Kidney capillary endothelial cell (primary cell): ENCODE measurements at regions not wholly inside any gene's neighbourhood (a gene's known extent, or its start where the extent isn't known, plus 50 kb on each side); places are given as distances from the start of the nearest gene placed in this dataset.
"Not testable (repeated sequence)": the region's sequence is repeated elsewhere in the genome, so short reads cannot be mapped to it uniquely, and the experiment has no call there.

Experiments
- DNase-seq: peaks from one replicate; pipeline ENCODE4 v3.0.0-alpha.2; 2018; ENCODE audit warnings: low spot score

DNA sequence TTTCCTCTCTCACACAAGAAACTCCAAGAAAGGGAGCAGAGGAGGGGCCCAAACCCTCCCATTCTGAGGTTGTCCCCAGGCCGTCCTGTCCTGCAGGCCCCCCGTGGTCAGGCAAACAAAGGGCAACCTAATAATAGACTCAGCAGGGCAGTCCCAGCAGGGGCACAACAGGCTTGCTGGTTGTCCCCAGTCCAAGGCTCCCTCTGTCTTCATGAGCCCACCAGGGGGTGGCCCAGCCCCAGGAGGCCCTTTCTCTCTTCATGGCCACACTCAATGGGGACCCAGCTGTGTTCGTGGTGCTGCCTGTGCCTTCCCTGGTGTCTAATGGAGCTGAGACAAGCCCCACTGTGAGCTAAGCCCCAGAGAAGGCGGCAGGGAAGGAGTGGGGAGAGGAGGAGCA lies 359.9 kb downstream of the ADGRD1 start:
- DNase-seq: no peak

DNA sequence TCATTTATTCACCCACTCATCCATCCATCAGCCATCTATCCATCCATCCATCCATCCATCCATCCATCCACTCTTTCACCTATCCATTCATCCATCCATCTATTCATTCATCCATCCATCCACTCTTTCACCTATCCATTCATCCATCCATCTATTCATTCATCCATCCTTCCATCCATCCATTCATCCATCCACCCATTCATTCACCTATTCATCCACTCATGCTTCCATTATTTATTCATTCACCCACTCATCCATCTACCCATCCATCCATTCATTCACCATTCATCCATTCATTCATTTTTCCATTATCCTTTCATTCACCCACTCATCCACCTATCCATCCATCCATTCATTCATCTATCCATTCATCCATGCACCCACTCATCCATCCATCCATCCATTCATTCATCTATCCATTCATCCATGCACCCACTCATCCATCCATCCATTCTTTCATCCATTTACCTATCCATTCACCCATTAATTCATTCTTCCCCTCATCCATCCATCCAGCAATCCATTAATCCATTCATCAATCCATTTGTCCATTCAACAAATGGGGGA lies 360.9 kb downstream of the ADGRD1 start:
- no peak for DNase-seq

DNA sequence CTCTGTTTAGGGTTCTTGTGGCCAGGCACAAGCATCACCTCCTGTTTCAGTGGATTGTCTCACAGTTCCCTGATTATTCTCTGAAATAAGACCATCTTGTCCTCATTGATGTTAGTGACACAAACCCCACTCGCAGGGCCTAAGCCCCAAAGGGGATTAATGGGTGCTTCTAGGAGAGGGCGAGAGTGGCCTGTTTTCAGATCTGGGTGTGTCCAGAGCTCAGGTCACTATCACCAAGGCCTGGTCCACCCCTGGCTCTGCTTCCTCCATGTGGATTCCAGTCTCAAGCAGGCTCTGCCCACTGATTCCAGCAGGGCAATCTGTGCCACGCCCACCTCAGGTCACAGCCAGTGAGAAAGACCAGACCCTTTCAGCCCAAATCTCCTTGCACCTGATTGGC lies 361.9 kb downstream of the ADGRD1 start:
- no peak for DNase-seq

DNA sequence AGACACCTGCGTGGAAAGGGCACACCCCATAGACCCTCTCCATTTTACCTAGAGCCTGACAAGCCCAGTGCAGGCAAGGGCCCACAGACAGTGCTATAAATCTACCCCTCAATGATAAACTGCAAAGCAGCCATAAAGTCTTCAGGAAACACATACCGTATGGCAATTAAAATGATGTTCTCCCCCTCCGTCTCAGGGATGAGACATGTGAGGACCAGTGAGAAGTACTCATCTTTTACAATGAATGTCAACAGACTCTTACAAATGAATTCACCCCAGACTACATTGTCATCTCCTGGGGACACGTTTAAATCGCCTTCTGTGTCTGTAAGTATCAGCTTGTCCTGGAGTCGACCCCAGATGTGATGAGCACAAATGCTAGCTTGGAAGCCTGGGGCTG lies 362.7 kb downstream of the ADGRD1 start:
- DNase-seq: no peak

DNA sequence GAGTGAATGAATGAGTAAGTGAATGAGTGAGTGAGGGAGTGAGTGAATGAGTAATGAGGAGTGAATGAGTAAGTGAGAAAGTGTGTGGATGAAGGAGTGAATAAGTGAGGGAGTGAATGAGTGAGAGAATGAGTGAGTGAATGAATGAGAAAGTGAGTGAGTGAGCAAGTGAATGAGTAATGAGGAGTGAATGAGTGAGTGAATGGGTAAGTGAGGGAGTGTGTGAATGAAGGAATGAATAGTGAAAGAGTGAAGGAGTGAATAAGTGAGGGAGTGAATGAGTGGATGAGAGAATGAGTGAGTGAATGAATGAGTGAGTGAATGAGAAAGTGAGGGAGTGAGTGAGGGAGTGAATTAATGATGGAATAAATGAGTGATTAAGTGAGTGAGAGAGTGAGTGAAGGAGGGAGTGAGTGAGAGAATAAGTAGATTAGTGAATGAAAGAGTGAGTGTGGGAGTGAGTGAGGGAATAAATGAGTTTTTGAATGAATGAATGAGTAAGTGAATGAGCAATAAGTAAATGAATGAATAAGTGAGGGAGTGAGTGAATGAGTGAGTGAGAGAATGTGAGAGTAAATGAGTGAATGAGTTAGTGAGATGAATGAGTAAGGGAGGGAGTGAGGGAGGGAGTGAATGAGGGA lies 364.5 kb downstream of the ADGRD1 start:
- no peak for DNase-seq

DNA sequence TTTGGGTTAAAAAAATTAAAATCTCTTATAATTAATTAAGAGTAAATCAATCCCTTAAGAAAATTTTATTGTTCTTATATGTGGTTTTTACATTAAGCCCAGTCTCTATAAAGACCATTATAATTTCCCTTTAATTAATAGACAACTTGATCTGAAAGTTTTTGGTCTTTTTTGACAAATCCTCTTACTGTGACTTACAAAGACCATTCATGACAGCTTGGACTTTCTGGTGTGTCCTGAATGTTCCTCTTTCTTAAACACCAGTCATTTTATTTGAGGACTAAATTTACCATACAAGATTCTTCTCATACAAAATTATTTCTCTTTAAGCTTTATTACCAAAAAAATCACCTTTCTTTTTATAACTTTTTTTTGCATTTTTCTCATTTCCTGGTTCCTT lies 368.3 kb downstream of the ADGRD1 start:
- no peak for DNase-seq

DNA sequence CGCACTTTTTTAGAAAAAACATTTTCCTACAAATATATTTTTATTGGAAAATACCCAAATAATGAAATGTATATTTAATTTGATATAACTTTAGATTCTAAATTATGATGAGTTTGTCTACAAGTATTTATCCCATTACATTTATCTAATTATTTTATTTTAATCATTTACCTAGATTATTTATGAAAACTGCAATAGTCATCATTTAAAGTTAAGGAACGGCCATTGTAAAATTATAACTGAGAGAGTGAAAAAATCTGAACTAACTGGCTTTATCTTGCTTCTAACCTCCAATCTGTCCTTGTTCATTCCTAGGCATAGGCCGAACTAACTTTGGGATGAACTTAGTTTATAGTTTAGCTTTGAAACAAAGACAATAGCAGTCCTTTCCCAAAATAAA lies 368.8 kb downstream of the ADGRD1 start:
- DNase-seq: not testable (repeated sequence)

DNA sequence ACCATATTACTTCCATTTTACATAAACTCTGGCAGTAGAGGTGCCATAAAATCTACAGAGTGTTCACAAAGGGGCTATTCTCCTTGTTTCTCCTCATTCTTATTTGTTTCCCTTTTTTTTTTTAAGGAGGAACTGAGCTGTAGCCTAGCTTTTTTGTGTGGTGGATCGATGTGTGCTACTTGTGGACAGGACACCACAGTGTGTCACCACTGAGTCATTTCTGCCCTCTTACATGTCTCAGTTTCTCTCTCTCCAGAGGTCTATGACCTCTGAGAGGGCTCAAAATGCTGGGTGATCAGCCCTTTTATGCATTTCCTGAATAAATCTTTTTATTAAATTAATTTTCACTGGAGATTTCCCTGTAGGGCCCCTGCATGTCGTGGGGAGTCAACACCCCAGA lies 370.2 kb downstream of the ADGRD1 start:
- no peak for DNase-seq

DNA sequence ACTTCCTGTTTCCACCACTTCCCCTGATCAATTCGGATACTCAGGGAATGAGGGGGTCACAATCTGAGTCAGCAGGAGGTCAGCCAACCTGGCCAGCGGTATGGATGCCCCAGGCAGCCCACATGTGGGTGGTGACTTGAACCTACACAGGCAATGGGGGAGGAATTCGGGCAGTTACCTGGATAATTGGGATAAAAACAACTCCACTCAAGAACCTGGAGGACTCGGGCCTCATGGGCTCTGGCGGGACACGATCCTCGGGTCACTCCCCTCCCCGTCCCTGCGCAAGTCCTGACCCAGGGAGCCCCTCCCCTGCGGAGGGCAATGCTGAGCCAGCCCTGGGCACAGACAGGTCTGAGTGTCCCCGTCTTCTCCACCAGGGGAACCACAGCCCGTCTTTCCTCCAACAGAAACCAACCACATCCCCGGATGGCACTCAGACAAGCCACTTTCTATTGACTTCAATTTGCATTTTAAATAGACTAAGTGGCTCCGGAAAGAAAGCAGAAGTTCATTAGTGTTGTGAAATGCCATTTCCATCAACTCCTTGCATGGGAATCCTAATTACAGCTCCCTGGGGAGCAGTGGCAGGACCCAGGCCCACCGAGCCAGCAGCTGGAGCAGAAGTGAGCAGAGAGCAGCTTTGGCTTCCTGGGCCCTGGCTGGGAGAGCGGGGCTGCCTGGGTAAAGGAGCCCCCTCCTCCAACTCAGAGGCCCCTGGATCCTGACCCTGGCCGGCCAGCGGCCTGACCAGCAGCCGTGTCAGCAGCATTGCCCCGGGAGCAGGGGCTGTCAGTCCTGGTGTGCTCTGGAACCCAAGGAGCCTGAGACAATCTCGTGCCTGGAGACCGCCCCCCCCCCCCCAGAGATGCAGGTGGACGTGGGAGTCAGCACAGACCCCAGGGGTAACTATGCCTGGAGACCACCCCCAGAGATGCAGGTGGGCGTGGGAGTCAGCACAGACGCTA lies 374.1 kb downstream of the ADGRD1 start:
- DNase-seq: no peak

DNA sequence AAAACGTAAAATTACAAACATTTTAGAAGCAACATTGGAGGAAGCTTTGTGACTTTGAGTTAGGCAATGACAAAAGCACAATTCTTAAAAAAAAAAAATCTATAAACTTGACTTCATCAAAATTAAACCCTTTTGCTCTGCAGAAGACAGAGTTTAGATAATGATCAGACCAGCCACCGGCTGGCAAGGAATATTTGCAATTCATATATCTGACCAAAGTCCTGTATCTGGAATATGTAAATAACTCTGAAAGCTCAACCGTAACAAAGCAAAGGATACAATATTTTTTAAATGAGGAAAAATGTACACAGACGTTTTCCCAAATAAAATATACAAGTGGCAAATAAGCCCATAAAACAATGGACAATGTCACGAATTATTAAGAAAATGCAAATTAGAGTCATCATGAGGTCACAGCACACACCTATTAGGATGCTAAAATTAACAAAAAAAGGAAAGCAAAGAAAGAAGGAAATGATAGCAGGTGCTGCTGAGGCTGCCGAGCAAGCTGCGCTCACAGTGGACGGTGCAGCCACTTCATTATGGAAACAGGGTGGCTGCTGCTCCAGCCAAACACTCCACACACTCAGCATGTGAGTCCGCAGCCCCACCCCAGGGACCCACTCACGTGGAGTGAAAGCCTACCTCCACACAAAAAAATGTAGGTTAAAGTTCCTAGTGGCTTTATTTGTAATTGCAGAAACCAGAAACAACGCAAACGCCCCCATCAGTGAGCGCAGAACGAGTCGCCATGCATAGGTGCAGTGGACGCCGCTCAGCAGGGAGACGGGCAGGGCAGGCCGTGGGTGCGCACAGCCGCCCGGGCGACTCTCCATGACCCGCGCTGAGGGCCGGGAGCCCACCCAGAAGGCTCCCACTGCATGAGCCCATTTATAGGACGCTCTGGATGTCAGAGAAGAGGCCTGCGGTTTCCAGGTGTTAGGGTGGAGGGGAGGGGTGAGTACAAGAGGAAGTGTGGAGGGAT lies 375.4 kb downstream of the ADGRD1 start:
- not testable (repeated sequence) for DNase-seq

DNA sequence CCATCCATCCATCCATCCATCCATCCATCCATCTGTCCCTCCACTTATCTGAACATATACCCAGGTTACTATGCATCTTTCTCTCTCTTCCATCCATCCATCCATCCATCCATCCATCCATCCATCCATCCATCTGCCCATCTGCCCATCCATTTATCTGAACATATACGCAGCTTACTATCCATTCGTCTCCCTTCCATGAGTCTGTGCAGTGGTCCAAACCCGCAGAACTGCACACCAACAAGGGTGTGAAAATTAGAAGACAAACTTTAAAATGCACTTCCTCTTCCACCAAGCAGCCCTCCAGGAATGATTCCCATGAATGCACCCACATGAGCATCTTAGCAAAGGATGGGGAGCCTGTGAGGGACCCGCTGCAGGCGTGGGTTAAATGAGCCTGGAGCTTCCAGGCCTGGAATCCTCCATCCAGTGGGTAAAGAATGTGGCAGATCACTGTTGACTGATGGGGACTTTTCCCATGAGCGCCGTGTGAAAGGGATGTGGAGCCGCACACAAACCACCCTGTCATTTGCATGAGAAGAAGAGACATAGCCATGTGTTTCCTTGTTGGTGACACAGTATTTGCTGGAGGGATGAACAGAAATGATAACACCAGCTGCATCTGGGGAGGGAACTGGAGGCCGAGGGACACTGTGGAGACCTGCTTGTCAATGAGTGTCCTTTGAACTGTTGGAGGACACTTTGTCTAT lies 376.6 kb downstream of the ADGRD1 start:
- no peak for DNase-seq

DNA sequence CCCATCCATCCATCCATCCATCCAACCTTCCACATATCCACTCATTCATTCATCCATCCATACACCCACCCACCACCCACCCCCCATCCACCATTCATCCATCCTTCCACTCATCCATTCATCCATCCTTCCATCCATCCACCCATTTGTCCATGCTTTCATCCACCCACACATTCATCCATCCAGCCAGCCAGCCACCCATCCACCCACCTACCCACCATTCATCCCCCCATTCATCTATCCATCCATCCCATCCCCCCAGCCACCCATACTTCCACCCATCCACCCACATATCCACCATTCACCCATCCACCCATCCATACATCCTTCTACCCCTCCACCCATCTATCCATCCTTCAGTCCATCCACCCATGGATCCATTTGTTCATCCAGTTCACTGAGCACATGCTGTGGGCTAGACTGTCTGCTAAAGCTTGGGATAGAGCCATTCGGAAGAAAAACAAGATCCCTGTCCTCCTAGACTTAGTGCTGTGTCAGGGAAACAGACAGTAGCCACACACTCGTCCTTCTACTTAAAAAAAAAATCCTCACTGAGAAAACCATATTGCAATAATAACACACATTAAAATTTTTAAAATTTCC lies 377.5 kb downstream of the ADGRD1 start:
- DNase-seq: no peak

DNA sequence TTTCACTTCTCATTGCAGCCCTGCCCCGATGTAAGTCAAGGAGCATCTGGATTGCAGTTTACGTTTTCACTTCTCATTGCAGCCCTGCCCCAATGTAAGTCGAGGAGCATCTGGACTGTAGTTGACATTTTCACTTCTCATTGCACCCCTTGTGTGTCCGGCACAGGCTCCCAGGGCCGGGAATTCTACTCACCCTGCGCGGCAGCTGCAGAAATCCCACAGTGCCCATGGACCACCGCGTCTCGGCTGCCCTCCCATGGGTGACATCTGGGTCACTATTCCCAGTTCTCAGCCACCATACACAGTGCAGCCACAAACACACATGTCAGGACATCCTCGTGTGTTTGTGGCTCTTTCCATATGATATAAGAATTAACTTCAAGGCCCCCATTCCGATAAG lies 378.5 kb downstream of the ADGRD1 start:
- no peak for DNase-seq

DNA sequence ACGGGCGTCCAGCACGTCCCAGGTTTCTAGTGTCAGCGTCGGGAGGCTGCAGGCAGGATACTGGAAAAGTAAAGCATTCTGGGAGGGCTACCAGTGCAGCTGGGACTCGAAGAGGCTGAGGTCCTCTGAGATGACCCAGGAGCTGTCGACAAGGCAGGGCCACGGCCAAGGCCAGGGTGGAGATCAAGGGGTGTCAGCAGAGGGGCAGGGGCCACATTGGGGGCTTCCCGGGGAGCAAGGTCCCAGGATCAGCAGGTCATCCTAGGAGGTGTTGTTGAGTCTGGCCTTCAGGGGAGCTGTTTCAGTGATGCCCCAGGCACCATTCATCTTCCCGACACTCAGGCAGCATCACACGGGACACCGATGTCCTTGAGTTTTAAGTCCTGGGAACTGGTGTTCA lies 377.8 kb upstream of the SFSWAP start:
- DNase-seq: no peak

DNA sequence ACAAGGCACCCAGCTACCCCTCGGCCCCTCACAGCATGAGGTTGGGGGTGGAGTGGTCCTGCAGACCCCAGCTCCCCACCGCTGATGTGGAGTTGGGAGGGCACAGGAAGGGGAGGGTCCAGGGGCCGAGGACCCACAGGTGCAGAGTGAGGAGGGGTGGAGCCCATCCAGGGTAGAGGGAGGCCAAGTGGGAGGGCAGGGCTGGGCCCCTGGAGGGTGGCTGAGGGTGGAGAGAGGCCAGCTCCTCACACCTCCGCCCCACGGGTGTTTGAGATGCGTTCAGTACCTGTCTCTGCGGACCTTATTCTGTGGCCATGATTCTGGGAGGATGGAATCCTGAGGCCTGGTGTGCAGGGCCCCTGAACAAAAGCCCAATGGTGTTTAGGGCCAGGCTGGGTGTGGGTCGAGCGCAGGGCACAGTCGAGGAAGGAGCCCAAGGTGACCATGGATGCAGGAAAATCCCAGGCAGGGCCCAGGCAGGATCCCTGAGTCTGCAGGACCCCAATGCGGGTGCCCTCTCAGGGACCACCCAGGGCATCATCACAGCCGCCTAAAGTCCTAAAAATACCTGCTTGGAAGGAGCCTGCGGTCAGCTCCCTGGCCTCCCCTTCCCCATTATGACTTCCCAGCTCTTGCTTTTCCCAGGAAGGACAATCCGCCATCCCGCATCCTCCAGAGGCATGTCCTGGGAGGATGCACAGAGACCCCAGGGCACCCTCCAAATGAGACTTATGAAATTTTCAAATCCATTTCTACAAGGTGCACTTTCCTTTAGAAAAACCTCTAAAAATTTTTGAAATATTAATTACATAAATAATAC lies 377.1 kb upstream of the SFSWAP start:
- DNase-seq: no peak

DNA sequence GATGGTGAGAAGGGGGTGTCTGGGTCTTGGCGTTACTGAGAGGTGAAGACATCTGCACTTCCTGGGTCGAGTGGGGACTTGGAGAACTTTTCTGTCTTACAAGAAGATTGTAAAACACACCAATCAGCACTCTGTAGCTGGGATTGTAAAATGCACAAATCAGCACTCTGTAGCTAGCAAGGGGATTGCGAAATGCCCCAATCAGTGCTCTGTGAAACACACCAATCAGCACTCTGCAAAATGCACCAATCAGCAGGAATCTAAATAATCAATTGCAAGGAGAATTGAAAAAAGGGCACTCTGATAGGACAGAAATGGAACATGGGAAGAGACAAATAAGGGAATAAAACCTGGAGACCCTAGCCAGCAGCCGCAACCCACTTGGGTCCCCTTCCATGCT lies 376.1 kb upstream of the SFSWAP start:
- DNase-seq: no peak

DNA sequence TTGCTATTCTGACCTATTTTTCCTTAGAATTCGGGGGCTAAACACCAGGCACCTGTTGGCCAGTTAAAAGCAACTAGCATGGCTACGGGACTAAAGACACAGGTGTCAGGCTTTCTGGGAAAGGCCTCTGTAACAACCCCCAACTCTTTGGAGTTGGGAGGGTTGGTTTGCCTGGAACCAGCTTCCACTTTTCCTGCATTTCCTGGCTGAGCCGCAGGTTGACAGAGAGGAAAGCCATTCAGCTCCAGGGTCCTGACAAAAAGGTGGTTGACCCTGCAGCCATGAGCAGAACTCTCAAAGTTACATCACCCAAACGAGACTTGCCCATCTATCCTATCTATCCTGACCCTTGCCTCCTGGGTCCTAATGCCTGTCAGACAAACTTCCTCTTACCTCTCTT lies 375.4 kb upstream of the SFSWAP start:
- no peak for DNase-seq

DNA sequence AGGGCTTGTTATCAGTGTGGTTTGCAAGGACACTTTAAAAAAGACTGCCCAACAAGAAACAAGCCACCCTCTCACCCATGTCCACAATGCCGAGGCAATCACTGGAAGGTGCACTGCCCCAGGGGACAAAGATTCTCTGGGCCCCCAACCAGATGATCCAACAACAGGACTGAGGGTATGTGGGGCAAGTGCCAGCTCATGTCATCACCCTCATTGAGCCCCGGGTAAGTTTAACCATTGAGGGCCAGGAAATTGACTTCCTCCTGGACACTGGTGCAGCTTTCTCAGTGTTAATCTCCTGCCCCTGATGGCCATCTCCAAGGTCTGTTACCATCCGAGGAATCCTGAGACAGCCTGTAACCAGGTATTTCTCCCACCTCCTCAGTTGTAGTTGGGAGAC lies 373.0 kb upstream of the SFSWAP start:
- not testable (repeated sequence) for DNase-seq

DNA sequence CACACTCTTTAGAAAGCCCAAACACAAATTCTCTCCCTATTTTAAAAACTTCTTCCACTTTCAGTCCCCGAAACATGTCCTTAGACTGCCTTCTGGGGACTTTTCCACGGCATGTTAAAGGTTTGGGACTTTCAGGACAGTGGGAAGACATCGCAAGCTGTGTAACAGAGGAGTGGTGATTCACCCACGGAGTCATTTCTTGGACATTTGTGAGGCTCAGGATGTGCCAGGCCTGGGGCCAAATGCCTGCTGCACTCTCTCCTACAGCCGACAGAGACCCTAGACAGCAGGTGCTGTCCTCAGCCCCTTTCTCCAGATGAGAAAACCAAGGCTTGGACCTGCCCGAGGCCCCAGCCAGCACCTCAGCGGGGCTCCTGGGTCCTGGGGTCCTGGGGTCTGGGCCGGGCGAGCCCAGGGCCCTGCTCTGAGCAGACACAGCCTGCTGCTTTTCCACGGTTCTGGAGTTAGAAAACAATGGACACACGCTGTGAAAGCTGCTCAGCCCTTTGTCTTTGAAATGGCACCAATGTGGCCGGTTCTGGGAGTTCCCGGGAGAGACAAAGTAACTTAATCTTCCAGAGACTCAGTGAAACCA lies 370.2 kb upstream of the SFSWAP start:
- DNase-seq: no peak

DNA sequence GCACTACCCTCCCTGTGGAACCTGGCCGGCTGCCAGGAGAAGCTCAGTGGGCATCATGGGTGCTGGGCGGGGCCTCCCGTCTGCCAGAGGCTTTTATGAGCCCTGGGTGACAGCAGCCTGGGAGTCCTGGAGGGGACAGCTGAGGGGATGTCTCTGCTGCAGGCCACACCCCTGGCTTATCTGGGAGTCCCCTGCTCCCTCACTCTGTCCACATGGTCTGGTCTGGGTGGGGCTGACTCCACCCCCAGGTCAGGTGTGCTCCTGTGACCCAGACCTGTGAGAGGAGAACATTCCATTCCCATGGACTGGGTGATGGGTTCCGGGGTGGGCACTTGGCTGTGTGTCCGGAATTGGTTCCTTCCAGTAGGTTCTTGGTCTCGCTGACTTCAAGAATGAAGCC lies 369.3 kb upstream of the SFSWAP start:
- not testable (repeated sequence) for DNase-seq
